GM12873 (cell line): ENCODE measurements at regions not wholly inside any gene's neighbourhood (a gene's known extent, or its start where the extent isn't known, plus 50 kb on each side); places are given as distances from the start of the nearest gene placed in this dataset.

ENCODE experiments used
- CTCF ChIP-seq: IDR thresholded peaks from 2 replicates; pipeline ENCODE4 v1.5.1; 2012; ENCODE audit warnings: low read depth, mild to moderate bottlenecking, moderate library complexity, low read length, control low read depth; ENCODE audit not compliant: insufficient read depth; ENCODE audit errors: missing control alignments

GRCh38 chr3:124043023-124043422 lies 51.1 kb upstream of the ROPN1 start:
- TF ChIP-seq CTCF: no peak

- no peak for TF ChIP-seq CTCF
These were observed 53.0 kb upstream of the ROPN1 start for GRCh38 chr3:124044956-124045355.

- TF ChIP-seq CTCF: no peak
These were observed 57.3 kb upstream of the ROPN1 start for GRCh38 chr3:124048967-124049798.

GRCh38 chr3:124051636-124052035 lies 59.7 kb upstream of the ROPN1 start:
- no peak for TF ChIP-seq CTCF

GRCh38 chr3:124053871-124054270 lies 61.9 kb upstream of the ROPN1 start:
- TF ChIP-seq CTCF: no peak

- no peak for TF ChIP-seq CTCF
These were observed 64.9 kb upstream of the ROPN1 start for GRCh38 chr3:124056846-124057245.

GRCh38 chr3:124057420-124057819 lies 65.5 kb upstream of the ROPN1 start:
- TF ChIP-seq CTCF: no peak
